SK-N-SH (cell line): ENCODE measurements at regions not wholly inside any gene's neighbourhood (a gene's known extent, or its start where the extent isn't known, plus 50 kb on each side); places are given as distances from the start of the nearest gene placed in this dataset.

ENCODE experiments used
- EZH2phosphoT487 ChIP-seq: fragments of 200-600 bp; sonication (generic); IDR thresholded peaks from 2 replicates; pipeline ENCODE4 v1.6.1; 2017; ENCODE audit warnings: low read depth, mixed run types, mild to moderate bottlenecking, antibody characterized with exemption, moderate library complexity, borderline replicate concordance
- JUND ChIP-seq: IDR thresholded peaks from 2 replicates; pipeline ENCODE4 v1.4.0; 2012
- MEF2A ChIP-seq: IDR thresholded peaks from 2 replicates; pipeline ENCODE4 v1.4.0; 2012; ENCODE audit warnings: low read depth, borderline replicate concordance
- NRF1 ChIP-seq: IDR thresholded peaks from 2 replicates; pipeline ENCODE4 v1.6.1; 2012; ENCODE audit warnings: low read depth, mild to moderate bottlenecking, low read length
- POLR2AphosphoS5 ChIP-seq: IDR thresholded peaks from 2 replicates; pipeline ENCODE4 v1.6.1; 2012; ENCODE audit warnings: low read depth, low read length
- RXRA ChIP-seq: IDR thresholded peaks from 2 replicates; pipeline ENCODE4 v1.4.0; 2012; ENCODE audit warnings: low read depth, mild to moderate bottlenecking, borderline replicate concordance
- TF ChIP-seq, protein P1 (sequence below): fragments of 150-350 bp; IDR thresholded peaks from 2 replicates; pipeline ENCODE4 v1.6.1; 2017; ENCODE audit warnings: antibody characterized with exemption, low read length, low read depth, borderline replicate concordance
- TF ChIP-seq, protein P2 (sequence below): fragments of 200-600 bp; sonication (generic); IDR thresholded peaks from 2 replicates; pipeline ENCODE4 v1.6.1; 2017; ENCODE audit warnings: antibody characterized with exemption, mild to moderate bottlenecking, moderate library complexity

DNA sequence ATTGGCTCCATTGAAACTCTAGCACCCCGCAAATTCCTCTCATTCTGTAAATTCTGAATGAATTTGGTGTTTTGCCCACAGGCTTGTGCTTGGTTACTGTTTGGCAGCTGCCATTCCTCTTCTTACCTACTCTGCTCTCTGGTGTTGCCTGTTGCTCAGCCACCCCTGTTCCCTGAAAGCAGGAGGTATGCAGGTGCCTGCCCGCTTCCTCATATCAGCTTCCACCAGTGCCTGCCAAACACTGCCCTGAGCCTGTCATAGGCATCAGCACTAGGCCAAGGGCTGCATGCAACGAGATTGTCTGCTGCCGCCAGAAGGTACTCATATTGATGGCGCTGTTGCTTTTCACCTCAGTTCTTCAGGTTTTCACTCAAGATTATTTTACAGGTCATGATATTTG lies 978.1 kb downstream of the C4orf33 start:
- TF ChIP-seq, protein P1, sequence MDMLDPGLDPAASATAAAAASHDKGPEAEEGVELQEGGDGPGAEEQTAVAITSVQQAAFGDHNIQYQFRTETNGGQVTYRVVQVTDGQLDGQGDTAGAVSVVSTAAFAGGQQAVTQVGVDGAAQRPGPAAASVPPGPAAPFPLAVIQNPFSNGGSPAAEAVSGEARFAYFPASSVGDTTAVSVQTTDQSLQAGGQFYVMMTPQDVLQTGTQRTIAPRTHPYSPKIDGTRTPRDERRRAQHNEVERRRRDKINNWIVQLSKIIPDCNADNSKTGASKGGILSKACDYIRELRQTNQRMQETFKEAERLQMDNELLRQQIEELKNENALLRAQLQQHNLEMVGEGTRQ = no peak
- TF ChIP-seq JUND (no peak), NRF1 (no peak), POLR2AphosphoS5 (no peak), MEF2A (no peak), RXRA (no peak), EZH2phosphoT487 (no peak)
- TF ChIP-seq, protein P2, sequence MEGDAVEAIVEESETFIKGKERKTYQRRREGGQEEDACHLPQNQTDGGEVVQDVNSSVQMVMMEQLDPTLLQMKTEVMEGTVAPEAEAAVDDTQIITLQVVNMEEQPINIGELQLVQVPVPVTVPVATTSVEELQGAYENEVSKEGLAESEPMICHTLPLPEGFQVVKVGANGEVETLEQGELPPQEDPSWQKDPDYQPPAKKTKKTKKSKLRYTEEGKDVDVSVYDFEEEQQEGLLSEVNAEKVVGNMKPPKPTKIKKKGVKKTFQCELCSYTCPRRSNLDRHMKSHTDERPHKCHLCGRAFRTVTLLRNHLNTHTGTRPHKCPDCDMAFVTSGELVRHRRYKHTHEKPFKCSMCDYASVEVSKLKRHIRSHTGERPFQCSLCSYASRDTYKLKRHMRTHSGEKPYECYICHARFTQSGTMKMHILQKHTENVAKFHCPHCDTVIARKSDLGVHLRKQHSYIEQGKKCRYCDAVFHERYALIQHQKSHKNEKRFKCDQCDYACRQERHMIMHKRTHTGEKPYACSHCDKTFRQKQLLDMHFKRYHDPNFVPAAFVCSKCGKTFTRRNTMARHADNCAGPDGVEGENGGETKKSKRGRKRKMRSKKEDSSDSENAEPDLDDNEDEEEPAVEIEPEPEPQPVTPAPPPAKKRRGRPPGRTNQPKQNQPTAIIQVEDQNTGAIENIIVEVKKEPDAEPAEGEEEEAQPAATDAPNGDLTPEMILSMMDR = no peak
